Esophagus (tissue), 2 donors: ENCODE measurements at regions not wholly inside any gene's neighbourhood (a gene's known extent, or its start where the extent isn't known, plus 50 kb on each side); places are given as distances from the start of the nearest gene placed in this dataset.

Experiments used
- H3K27ac ChIP-seq, 2 donors: one replicate each; pipeline ENCODE4 v1.5.1; 2013; ENCODE audit warnings: low read depth in 2 of 2, mild to moderate bottlenecking in 2 of 2, inconsistent platforms in 1 of 2, low read length in 1 of 2, moderate library complexity in 1 of 2
- H3K27me3 ChIP-seq, 2 donors: one replicate each; pipeline ENCODE4 v1.6.1; 2013; ENCODE audit warnings: low read length in 2 of 2, control low read depth in 1 of 2, mild to moderate bottlenecking in 1 of 2; ENCODE audit not compliant: insufficient read depth in 2 of 2, control insufficient read depth in 1 of 2
- H3K36me3 ChIP-seq, 2 donors: one replicate each; pipeline ENCODE4 v1.6.1; 2013; ENCODE audit warnings: low read length in 1 of 2; ENCODE audit not compliant: control insufficient read depth in 2 of 2, insufficient read depth in 2 of 2
- H3K4me1 ChIP-seq, 2 donors: one replicate each; pipeline ENCODE4 v1.6.1; 2013; ENCODE audit warnings: low read length in 1 of 2; ENCODE audit not compliant: control insufficient read depth in 2 of 2, insufficient read depth in 2 of 2
- H3K4me3 ChIP-seq, 2 donors: one replicate each; pipeline ENCODE4 v1.5.1; 2013; ENCODE audit warnings: low read length in 2 of 2, mild to moderate bottlenecking in 2 of 2, low read depth in 1 of 2, moderate library complexity in 1 of 2
- H3K9me3 ChIP-seq, 2 donors: one replicate each; pipeline ENCODE4 v1.6.1; 2013; ENCODE audit warnings: mild to moderate bottlenecking in 2 of 2, low read depth in 1 of 2, low read length in 1 of 2, moderate library complexity in 1 of 2; ENCODE audit not compliant: control insufficient read depth in 2 of 2, insufficient read depth in 1 of 2
- WGBS, 2 donors: extraction: QIAGEN DNeasy Blood & Tissue Kit; methylation state at CpG; one replicate each; pipeline ENCODE4 v1.1.7; 2013; 5-methylcytosine and 5-hydroxymethylcytosine counted together
- donor health status: healthy with polysubstance abuse.
- donor health status: Bipolar disorder and iron deficiency.

DNA sequence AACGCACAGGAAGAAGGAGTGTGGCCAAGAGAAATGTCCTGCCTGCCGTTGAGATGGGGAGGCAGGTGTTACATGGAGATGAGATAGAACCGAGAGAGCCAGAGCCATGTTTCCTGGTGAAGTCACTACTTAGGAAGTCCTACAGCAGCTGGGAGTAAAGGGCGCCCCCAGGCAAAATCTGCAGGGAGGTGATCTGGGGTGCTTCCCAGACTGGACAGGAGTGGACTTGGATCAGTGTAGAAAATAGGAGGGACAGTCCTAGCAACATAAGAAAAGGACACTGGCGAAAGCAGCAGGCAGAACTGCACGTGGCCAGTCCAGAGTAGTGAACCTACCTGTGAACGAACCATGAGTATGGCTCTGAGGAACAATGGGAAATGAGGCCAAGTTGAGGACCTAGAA, 85.3 kb downstream of the CD164 start:
- Histone ChIP-seq H3K4me3 (no peak overlapping the region), H3K36me3 (no peaks in the 10 kb centered on the region), H3K9me3 (no peaks in the 10 kb centered on the region), H3K27me3 (no peaks in the 10 kb centered on the region), H3K4me1 (no peaks in the 10 kb centered on the region), H3K27ac (no peak overlapping the region)
- 72 to 81% methylated on average over 7 of the region's 7 CpGs for WGBS, 2 donors

DNA sequence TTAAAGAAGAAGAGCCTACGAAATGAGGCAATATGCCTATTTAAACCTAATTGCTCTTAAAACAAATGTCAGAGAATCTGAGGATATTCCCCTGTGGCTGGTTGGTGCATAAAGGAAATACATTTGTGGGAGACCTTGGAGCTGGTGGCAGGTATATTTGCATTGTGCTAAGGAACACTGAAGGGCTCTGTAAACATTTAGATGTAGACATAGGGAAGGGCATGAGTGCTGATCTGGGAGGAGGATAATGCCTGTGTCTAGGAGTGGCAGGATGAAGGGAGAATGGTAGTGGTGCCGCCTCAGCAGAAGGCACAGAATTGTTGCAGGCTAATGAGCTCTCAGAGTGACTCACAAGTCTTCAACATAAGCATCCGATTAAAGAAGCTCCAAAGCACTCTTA, 85.8 kb downstream of the CD164 start:
- H3K4me3 ChIP-seq, result no peak overlapping the region
- H3K36me3 ChIP-seq, result no peaks in the 10 kb centered on the region
- H3K27me3 ChIP-seq, result no peaks in the 10 kb centered on the region
- no peaks in the 10 kb centered on the region for H3K9me3 ChIP-seq
- no peaks in the 10 kb centered on the region for H3K4me1 ChIP-seq
- 67 to 78% methylated on average over 3 of the region's 3 CpGs for WGBS, 2 donors
- no peak overlapping the region for H3K27ac ChIP-seq

DNA sequence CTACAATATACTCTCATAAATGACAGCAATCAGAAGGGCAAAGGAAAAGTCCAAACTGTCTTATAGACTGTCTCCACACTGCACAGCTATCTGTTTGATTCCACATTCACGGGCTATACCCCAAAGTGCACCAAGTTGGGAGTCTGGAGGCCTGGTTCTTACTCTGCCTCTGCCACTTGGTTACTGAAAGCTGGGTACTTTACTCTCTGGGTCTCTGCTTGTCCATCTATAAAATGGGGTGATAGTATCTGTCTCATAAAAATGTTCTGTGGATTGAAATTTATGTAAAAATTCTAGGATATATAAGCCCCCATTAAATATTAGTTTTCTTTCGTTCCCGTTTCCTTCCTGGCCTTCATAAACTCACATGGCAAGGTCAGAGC, 86.5 kb downstream of the CD164 start:
- WGBS, 2 donors, result 84 to 88% methylated on average over 3 of the region's 3 CpGs
- no peak overlapping the region for H3K27ac ChIP-seq
- H3K4me3 ChIP-seq, result no peak overlapping the region

DNA sequence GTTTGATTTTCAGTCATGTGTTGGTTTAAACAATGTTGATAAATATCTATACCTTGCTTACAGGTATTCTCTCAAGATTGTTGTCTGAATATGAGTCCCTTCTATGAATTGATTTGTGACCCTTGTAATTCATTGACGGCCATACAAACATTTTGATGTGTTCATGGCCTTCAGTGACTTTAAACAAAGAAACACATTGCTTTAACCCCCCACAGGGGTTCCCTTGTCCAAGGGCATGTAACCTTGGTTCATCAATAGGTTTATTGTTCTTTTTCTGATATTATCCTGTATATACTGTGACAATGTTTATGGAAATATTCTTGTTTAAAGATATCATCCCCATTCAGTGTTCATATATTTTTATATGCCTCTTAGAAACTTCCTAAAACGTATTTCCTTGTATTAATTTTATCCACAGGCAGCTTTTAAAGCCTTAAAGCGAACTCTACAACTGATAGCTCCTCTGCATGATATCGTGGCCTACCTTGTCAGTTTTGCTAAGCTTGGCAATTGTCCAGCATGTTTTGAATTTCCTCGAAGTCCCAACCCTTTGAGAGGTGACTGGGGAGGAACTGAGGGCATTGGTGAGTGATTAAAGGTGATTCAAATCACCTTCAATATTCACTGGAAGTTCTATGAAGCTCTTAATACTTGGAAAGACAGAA, 87.0 kb downstream of the CD164 start:
- H3K9me3 ChIP-seq, result no peaks in the 10 kb centered on the region
- no peaks in the 10 kb centered on the region for H3K4me1 ChIP-seq
- H3K4me3 ChIP-seq, result no peak overlapping the region
- 61 to 71% methylated on average over 5 of the region's 5 CpGs for WGBS, 2 donors
- no peaks in the 10 kb centered on the region for H3K36me3 ChIP-seq
- no peaks in the 10 kb centered on the region for H3K27me3 ChIP-seq
- no peak overlapping the region for H3K27ac ChIP-seq

More for the DNA sequence above, 86.5 kb downstream of the CD164 start:
- Histone ChIP-seq H3K27me3 (no peaks in the 10 kb centered on the region), H3K4me1 (no peaks in the 10 kb centered on the region), H3K9me3 (no peaks in the 10 kb centered on the region), H3K36me3 (no peaks in the 10 kb centered on the region)

DNA sequence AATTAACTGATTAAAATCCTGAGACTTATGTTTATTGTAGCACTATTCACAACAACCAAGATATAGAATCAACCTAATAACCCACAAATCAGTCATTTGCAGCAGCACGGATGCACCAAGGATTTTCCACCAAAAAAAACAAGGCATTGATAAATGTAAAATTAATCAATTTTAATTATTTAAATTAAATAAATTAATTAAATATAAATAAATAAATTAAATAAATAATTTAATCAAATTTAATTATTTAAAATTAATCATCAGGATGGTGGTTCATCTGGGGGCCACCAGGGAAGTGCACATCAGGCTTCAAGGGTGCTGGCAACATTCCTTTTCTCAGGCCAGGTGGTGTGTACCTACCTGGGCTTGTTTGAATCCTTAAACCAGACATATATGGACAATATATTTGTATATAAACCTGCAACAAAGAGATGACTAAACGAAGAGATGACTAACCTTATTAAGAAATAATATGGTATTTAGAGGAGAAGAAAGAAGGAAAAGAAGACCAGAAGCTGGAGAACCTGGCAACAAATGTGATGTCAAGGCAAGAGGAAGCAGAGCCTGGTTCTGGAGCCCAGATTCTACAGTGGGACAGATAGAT, 89.2 kb downstream of the CD164 start:
- no peak overlapping the region for H3K27ac ChIP-seq
- no peaks in the 10 kb centered on the region for H3K4me1 ChIP-seq
- 74 to 80% methylated on average over 2 of the region's 2 CpGs for whole genome bisulfite sequencing, 2 donors

DNA sequence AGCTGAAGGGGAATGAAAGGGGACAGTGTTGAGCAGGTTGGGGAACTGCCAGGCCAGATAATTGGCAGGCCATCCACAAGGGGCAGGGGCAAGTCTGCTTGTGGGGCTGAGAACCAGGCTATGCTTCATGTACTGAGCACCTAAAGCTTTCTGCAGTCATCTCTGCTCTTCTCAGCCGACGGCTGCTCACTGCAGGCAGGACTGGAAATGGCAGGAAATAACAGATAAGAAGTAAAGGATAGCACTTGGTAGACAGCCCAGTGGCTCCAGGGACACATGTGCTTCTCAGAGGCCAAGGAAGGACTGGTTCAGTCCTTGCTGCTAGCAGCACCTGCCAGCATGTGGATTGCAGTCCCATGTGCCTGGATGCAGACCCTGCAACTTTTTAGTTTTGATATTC, 89.8 kb downstream of the CD164 start:
- Histone ChIP-seq H3K4me1 (no peaks in the 10 kb centered on the region), H3K4me3 (no peak overlapping the region), H3K9me3 (no peaks in the 10 kb centered on the region), H3K27me3 (no peaks in the 10 kb centered on the region), H3K27ac (no peak overlapping the region), H3K36me3 (no peaks in the 10 kb centered on the region)
- WGBS, 2 donors, result 87 to 88% methylated on average over 2 of the region's 2 CpGs

More for the DNA sequence above, 89.2 kb downstream of the CD164 start:
- Histone ChIP-seq H3K27me3 (no peaks in the 10 kb centered on the region), H3K9me3 (no peaks in the 10 kb centered on the region), H3K36me3 (no peaks in the 10 kb centered on the region), H3K4me3 (no peak overlapping the region)

DNA sequence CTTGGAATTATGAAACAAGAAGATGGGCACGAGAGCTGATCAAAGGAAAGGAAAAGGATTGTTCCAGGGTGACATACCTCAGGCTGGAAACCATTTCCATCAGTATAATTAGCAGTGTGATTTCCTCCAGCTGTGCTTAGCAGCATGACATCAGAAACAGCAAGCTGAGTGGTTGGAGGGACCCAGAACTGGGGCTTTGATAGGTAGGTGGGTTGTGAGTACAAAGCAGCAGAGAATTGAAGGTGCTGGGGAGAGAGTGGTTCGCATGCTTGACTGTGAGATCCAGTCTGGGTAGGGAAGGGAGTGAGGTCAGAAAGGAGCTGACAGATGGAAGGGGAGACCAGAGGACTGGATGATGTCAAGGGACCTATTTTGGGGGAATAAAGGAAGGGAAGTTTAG, 90.4 kb downstream of the CD164 start:
- H3K4me1 ChIP-seq, result no peaks in the 10 kb centered on the region
- H3K27me3 ChIP-seq, result no peaks in the 10 kb centered on the region
- H3K27ac ChIP-seq, result no peak overlapping the region
- no peaks in the 10 kb centered on the region for H3K9me3 ChIP-seq
- no peak overlapping the region for H3K4me3 ChIP-seq
- H3K36me3 ChIP-seq, result no peaks in the 10 kb centered on the region
- WGBS, 2 donors, result 72 to 90% methylated on average over 2 of the region's 2 CpGs

DNA sequence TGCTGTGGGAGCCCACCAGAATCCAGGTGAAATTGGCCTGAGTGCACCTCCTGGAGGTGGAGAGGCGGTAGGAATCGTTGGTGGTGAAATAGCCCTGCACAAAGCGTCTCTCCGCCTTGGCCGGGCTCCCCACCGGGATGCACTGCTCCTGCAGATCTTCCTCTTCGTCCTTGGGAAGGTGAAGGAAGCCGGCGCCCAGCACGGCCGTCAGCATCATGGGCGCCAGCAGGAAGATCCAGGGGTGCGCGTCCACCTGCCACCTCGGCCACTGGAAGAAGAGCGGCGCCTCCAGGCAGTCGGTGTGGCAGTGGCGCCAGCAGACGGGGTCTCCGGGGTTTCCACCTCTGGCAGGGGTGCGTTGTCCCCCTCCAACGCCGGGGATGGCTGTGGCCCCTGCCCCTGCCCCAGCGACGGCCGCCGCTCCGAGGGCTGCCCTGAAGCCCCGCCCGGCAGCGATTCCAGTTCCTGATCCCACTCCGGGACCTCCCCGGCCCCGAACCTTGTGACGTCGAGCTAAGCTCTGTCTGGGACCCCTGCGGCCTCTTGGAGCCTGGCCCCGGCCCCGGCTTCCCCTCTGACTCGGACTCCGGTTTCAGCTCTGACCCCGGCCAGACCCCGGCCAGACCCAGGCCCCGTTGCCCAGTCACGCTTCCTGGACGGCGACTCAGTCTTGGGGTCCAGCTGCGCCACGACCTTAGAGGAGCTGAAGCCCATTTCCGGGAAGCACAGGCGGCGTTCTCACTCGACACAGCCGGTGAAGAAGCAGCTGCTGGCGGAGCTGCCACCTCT, 91.9 kb downstream of the CD164 start:
- H3K36me3 ChIP-seq, result no peaks in the 10 kb centered on the region
- H3K4me3 ChIP-seq, result no peak overlapping the region
- 76 to 83% methylated on average over 56 of the region's 56 CpGs for WGBS, 2 donors
- no peak overlapping the region for H3K27ac ChIP-seq
- H3K27me3 ChIP-seq, result no peaks in the 10 kb centered on the region
- H3K9me3 ChIP-seq, result no peaks in the 10 kb centered on the region
- H3K4me1 ChIP-seq, result no peaks in the 10 kb centered on the region

DNA sequence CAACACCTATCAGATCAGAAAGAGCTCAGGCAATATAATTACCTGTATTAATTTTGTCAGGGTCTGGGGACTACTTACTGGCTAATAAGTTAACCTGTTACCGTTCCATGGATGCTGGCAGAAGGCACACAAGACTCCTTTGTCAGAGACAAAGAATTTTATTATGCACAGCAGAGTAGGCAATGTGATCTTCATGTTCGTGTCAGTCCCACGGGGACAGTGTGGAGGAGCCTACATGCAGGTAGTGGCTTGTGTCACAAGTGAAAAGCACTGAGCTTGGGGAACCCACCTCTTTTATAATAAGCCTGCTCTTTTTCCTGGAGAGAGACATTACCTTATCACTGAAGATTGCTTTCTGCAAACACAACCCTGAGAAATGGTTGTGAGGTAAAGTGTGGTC, 96.9 kb downstream of the CD164 start:
- Histone ChIP-seq H3K4me3 (no peak overlapping the region), H3K27ac (no peak overlapping the region), H3K4me1 (no peaks in the 10 kb centered on the region), H3K9me3 (no peaks in the 10 kb centered on the region), H3K27me3 (no peaks in the 10 kb centered on the region), H3K36me3 (no peaks in the 10 kb centered on the region)
- 71 to 77% methylated on average over 3 of the region's 3 CpGs for WGBS, 2 donors
